ENCODE measurements at regions not wholly inside any gene's neighbourhood (a gene's known extent, or its start where the extent isn't known, plus 50 kb on each side); places are given as distances from the start of the nearest gene placed in this dataset.

DNA sequence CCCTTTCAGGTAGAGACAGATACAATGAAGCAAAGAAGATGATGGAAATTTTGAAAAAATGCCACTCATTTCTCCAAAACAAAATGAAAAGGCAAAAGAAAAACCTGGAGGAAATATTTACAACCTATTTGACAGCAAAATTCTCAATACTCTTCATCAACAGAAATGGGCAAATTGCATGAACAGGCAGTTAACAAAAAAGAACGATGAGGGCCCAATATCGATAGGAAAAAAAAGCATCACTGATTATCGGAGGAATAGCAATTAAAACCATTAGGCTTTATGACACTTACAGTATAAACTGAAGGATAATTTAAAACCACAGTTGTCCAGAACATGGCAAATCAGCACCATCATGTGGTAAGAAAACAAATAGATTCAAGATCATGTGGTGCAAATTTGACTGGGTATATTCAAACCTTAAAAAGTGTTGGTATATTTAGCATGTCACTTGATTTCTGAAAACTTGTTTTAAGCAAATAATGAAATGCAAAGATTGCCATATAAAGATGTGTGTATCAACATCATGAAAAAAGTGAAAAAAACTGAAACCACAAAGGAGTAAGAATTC, 222.9 kb downstream of the BRD1 start:
- no peak for DNase-seq (ENCODE audit: low spot score)

DNA sequence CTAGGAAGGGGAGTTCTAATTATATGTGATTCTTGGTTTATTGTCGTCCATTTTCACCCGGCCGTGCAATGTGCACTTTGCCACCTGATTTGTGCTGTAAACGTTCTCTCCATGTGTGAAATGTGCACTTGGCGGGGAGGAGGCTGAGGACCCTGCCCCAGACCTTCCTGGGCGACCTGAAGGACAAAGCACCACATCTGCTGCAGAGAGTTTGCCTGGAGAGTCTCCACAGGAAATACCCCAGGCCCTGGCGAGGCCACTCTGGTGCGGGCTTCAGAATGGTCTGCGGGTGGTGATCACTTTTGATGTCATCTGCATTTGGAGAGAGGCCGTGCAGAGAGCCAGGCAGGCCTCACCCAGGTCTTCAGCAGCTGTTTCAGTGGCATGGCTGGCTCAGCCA, 224.7 kb downstream of the BRD1 start:
- DNase-seq (ENCODE audit: low spot score) = no peak

DNA sequence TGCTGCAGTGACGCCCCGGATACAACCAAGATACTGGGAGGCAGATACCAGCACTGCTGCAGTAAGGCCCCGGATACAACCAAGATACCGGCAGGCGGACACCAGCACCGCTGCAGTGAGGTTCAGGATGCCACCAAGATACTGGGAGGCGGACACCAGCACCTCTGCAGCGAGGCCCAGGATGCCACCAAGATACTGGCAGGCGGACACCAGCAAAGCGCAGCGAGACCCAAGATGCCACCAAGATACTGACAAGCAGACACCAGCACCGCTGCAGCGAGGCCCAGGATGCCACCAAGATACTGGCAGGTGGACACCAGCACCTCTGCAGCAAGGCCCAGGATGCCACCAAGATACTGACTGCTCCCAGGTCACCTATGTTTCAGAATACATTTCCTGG, 225.2 kb downstream of the BRD1 start:
- DNase-seq (ENCODE audit: low spot score) = no peak

DNA sequence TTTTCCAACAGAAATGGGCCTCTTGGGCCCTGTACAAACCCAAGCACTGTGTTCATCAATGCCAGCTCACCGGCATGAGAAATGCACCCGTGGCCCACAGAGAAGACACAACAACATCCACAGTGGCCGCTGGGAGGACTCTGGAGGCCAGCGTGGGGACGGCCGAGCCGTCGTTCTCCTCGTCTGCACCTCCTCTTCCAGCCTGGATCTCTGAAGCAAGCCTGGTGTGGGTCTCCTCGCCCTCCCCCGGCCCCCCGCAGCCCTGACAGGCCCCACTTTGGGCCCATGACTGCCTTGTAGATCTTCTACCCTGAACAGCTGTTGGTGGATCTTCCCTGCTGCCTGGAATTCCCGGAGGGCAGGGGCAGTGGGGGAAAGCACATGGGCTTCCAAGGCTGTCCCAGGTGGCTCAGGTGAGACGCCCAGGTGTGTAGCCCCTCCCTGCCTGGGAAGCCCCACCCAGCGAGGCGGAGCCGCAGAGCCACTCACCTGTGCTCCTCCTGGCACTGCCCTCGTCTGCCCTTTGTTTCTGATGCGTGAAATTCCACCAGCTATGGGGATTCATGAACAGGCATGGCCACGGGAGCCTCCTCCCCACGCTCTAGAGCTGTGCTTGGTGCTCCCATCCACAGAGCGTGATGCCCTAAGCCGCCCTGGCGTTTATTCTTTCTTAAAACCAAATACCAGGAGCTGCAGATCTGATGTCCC, 225.9 kb downstream of the BRD1 start:
- DNase-seq (ENCODE audit: low spot score) = no peak

DNA sequence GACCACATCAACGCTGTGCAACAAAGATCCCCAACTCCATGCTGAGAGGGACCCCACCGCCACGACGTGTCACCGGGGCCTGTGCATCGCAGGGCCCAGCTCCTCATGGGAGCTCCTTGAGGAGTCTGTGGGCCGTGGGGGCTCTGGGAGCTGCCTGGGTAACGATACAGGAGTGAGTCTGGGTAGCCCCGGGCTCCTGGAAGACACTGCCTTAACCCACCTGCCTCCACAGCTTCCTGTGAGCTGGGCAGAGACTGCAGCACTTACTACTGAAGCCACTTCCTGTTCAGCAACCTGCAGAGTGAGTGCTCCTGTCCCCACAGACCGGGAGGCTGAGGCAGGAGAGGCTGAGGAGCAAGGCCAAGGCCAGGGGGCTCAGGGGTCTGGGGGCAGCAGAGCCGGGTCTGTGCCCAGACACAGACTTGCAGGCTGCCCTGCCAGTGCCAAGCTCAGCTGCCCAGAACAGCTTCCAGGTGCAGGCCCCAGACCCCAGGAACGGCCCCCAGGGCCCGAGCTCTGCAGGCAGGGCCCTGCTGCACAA, 226.7 kb downstream of the BRD1 start:
- DNase-seq (ENCODE audit: low spot score) = no peak

DNA sequence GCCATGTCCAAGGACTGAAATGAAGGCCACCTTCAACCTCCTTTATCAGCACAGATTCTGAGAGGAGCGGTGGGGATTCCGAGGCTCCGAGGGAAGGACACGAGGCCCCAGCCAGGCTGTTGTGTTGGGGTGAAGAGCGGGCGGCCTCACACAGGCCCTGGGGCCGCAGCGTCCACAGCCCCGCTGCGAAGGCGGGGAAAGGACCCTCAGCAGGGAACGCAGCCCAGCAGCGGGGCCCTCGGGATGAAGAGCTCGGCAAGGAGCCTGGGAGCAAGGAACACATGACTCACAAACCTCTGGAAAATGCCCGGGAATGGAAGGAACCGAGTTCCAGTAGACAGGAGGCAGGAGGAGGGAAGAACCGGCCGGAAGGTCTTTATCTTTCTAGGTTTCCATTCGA, 227.2 kb downstream of the BRD1 start:
- no peak for DNase-seq (ENCODE audit: low spot score)

DNA sequence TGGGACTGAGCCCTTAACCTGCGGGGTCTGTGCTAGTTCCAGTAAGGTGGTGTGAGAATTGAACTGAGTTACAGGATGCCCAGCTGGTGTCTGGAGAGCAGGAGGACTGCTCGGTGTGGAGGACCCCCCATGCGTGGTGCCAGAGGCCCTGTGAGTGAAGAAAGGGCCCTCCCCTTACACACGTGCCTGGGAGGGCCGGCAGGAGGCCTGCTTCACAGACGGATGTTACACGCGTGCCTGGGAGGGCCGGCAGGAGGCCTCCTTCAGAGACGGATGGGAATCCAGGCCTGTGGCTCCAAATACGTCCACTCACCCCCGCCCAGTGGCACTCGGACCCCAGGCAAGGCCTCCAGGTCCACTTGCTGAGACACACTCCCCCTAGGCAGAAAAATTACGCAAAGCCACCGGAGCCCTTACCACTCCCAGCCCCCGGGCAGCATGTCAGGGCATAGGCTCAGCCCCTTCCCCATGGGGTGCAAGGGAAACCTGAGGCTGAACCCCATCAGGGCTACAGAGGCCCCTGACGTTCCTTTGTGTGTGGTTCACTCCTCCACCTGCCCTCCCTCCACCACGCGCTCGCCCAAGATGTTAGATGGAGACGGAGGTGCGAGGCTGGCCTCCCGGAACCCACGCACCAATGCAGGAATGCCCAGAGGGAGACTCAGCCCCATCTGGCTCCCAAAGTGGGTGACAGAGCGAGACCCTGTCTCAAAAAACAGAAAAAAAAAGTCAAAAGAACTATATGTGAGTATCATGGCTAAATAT, 227.8 kb downstream of the BRD1 start:
- no peak for DNase-seq (ENCODE audit: low spot score)

DNA sequence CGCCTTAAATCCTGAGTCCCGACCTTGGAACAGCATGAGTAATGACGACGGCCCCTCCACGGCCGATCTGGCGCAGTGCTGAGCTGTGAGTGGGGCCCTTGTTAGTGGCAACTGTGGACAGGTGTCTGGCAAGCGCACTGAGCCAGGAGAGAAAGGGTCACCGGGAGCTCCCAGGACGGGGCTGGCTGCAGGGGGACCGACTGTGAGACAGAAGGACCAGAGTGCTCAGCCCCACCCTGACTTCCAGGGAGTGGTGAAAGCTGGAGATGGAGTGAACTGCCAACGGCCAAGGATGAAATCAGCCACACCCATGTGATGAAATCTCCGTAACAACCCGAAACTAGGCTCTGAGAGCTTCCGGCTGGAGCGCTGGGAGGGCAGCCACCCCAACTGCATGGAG, 228.6 kb downstream of the BRD1 start:
- no peak for DNase-seq (ENCODE audit: low spot score)

DNA sequence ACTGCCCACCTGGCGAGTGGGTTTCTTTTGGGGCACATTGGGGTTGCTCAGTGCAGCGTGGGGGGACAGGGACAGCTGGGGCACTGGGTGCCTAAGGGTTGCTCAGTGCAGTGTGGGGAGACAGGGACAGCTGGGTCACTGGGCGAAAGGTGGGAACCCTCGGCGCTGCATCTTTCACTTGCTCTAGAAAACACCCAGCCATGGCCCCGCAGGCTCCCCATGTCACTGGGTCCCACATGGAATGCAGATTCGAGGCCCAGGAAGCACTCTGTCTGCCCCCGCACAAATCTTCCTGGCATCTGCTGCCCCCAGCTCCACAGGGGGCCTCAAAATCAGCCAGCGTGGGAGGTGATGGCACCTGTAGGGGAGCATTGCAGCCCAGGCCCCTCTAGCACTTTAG, 229.3 kb downstream of the BRD1 start:
- no peak for DNase-seq (ENCODE audit: low spot score)

DNA sequence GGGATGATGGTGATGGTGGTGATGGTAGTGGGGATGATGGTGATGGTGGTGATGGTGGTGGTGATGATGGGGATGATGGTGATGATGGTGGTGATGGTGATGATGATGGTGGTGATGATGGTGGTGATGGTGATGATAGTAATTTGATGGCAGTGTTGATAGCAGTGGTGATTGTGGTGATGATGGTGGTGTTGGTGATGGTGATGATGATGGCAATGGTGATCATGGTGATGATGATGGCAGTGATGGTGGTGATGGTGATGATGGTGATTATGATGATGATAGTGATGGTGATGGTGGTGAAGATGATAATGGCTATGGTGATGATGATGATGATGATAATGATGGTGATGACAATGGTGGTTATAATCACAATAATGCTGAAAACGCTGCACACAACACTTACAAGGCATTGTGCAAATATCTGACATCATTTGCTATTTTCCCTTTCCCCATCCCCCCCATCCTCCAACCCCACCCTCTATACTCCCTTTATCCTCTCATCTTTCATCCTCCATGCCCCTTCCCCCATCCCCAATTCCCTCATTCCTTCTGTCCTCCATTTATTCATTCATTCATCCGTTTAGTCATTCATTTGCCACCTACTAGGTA, 230.1 kb downstream of the BRD1 start:
- no peak for DNase-seq (ENCODE audit: low spot score)

DNA sequence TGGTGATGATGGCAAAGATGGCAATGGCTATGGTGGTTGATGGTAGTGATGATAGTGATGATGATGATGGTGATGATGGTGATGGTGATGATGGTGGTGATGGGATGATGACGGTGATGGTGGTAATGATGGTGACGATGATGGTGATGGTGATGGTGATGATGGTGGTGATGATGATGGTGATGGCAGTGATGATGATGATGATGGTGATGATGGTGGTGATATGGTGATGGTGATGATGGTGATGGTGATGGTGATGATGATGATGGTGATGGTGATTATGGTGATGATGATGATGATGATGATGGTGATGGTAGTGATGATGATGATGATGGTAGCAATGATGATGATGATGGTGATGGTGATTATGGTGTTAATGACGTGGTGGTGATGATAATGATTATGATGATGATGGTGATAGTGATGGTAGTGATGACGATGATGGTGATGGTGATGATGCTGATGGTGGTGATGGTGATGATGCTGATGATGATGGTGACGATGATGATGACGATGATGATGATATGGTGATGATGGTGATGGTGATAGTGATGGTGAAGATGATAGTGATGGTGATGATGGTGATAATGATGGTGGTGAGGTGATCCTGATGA, 232.1 kb downstream of the BRD1 start:
- no peak for DNase-seq (ENCODE audit: low spot score)

DNA sequence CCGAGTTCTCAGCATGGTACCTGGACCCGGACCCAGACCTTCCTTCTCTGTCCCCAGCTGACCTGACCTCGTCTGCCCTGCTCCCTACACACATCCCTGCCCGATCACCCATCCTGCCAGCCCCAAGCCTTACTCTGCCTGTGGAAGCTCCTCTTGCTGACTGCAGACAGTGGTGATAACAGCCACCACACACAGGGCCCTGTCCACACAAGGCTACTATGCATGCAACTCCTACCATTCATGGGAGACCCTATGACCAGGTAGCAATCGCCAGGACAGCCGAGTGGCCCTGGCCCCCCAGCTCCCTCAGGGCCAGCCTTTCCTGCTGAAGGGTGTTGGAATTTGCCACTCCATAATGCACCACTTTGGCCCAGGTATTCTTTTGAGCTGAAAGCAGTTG, 233.6 kb downstream of the BRD1 start:
- no peak for DNase-seq (ENCODE audit: low spot score)

DNA sequence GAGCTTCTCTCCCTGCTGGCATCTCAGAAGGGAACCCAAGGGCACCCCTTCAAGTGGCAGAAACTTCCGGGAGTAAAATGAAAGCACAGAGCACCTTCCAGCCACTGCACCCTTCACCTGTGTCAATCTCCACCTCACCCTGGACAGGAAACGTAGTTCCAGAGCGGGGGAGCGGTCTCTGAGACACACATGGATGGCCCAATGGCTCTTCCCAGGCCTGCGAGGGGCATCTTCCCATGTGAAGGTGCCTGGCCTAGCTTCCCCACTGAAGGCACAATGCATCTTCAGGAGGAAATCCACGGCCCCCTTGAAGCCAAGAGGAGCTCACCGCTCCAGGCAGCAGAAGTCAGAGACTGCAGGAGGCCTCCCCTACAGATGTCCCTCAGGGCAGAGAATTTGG, 234.2 kb downstream of the BRD1 start:
- no peak for DNase-seq (ENCODE audit: low spot score)

DNA sequence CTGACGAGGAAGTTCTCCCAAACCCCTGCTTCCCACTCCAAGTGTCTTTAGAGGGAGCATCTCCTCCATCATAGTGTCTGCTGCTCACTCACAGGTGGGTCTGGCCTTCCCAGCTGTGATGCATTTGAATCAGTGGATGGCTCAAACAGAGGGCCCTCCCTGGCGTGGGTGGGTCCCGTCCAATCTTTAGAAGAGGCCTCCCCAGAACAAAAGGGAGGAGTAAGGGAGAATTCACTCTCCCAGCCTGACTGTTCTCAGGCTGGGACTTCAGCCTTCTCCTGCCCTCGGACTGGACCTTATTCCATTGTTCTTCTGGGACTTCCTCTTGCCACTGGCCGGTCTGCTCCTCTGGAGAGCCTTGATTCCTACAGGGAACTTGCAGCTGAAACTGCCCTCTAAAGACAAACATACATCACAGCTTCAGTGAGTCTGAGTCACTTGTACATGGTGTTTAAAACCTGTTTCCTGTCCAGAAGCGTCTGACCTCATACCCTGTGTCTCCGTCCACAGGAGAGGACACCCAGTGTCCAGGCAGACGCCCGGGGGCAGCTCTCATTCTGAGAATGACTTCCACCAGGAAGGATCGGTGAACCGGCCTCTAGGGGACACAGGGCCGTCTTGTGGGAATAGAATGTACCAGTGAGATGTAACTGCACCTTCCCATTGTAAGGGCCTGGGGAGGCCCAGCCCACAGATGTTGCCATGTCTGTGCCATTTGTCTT, 234.7 kb downstream of the BRD1 start:
- DNase-seq (ENCODE audit: low spot score) = no peak

DNA sequence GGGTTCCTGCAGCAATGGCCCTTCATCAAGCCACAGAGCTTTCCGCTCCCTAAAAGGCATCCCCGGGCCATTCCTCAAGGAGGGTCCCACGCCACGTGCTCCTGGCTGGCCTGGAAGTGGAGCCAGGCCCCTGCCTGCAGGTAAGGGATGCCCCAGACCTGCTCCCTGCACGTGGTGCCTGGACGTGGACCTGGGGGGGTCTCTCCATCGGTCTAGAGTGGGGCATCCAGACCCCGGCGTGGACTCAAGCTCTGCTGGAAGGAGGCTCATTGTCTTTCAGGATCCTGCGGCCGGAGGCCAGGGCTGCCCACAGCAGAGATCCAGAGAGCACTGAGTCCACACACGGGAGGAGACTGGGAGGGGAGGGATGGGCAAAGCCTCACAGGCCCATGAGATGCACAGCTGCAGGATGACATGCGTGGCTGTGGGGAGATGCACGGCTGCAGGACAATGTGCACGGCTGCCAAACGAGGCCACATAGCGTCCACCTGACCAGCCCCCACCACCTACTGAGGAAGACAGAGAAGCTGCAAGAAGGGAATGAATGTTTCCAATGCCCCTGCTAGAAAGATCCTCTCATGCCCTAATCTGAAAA, 236.7 kb downstream of the BRD1 start:
- no peak for DNase-seq (ENCODE audit: low spot score)

DNA sequence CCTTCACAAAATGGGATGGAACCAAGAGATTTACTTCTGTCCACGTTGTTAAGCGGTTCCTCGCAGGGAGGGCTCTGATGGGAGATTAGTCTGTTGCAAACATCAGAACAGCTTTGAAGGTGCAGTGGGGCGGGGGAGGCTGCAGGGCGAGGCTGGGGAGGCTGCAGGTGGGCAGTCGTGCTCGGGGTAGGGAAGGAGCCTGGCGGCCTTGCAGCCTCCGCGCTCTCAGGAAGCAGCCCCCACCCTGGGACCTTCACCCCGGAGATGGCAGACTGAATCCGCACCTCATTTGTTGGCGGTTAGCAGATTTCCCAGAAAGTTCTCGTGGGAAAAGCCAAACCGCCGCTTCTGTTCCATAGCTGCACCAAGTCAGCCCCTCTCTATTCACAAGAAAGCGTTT, 237.3 kb downstream of the BRD1 start:
- DNase-seq (ENCODE audit: low spot score) = no peak

DNA sequence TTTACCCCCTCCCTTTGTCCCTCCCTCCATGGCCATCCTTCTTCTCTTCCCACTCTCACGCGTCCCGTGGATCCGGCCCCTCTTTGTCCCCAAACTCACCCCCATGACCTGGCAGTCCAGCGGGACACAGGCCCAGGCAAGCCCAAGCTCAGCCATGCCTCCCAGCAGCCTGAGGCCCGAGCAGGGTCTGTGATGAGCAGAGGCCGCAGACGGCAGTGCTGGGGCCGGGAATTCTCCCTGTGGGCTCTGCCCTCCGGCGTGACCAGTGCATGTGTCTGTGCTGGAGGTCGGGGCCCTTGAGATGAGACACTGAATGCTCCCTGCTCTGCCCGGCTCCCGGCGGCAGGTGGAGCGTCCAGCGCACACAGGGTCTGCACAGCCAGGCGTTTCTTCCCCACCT, 237.9 kb downstream of the BRD1 start:
- DNase-seq (ENCODE audit: low spot score) = no peak

DNA sequence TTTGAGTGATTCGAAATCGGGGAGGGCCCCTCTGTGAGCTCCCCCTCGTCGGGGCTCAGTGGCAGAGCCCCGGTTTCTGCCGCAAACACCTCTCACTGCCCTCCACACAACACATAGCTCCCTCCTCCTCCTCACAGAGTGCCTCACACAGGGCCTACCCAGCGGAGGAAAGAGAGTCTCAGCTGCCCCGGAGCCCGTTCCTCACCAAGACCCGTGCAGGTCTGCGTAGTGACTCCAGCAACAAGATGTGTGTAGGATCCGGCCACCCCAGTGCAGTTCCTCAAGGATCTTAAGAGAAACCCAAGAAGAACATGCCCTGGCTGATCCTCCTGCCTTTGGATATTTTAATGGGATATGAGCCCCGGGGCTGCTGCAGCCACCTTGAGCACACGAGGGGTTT, 238.4 kb downstream of the BRD1 start:
- DNase-seq (ENCODE audit: low spot score) = no peak

DNA sequence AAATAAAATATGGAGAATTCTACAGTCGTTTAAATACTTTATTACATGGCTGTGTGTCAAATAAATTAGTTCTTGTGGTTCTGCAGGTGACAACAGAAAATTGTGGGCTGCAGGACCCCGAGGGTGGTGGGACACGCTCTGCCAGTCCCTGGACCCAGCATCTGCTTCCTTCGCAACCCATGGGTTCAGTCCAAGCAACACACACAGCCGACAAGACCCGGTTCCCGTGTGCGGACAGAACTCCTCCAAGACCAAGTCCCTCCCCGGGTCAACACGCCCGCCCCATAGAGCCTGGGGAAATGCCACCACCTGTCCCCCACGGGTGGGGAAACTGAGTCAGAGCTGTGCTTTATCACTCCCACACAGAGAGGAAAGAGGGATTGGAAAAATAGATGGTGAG, 238.9 kb downstream of the BRD1 start:
- DNase-seq (ENCODE audit: low spot score) = no peak

DNA sequence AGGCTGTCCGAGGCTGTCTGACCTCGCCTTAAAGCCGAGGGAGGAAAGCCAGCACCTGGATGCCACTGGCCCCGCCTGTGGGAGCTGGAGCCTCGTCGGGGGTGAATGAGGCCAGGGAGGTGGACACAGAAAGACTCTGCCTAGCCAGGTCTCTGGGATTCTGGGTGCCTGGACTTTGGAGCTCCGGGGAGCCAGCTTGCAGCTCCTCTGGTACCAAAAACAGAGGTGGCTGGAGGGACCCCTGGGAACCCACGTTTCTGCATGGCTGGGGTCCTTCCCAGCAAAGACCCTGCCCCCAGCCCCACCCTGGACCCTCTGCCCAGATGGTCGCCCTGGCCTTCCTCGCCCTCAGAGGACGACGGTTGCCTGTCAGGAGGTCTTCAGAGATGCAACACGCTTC, 239.7 kb downstream of the BRD1 start:
- no peak for DNase-seq (ENCODE audit: low spot score)

DNA sequence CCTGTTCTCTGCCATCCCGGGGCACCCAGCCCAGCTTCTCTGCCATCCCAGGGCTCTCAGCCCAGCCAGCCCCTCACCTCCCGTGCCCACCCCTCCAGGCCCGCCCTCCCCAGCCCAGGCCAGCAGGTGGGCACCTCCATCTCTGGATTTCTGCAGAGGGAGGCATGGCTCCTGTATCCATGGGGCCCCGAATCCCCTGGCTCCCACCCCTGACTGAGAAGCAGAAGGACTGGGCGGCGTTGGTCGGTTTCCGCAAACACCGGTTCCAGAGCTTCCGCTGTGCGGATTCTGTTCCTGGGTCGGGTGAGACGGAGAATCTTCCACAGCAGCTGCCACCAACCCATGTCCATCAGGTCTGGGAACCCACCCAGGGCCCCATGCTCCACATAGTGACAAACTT, 240.3 kb downstream of the BRD1 start:
- no peak for DNase-seq (ENCODE audit: low spot score)

Measured in CD4-positive, alpha-beta T cell treated with Interleukin-2 at 100 ng/mL for 4 hours (primary cell).